GM18867 (cell line): ENCODE measurements at regions not wholly inside any gene's neighbourhood (a gene's known extent, or its start where the extent isn't known, plus 50 kb on each side); places are given as distances from the start of the nearest gene placed in this dataset.

Experiments used
- ATAC-seq: cut with Tn5 transposase; IDR thresholded peaks from one replicate; pipeline ENCODE4 v1.9.1; 2021; ENCODE audit warnings: mild to moderate bottlenecking, moderate library complexity; ENCODE audit not compliant: unreplicated experiment

DNA sequence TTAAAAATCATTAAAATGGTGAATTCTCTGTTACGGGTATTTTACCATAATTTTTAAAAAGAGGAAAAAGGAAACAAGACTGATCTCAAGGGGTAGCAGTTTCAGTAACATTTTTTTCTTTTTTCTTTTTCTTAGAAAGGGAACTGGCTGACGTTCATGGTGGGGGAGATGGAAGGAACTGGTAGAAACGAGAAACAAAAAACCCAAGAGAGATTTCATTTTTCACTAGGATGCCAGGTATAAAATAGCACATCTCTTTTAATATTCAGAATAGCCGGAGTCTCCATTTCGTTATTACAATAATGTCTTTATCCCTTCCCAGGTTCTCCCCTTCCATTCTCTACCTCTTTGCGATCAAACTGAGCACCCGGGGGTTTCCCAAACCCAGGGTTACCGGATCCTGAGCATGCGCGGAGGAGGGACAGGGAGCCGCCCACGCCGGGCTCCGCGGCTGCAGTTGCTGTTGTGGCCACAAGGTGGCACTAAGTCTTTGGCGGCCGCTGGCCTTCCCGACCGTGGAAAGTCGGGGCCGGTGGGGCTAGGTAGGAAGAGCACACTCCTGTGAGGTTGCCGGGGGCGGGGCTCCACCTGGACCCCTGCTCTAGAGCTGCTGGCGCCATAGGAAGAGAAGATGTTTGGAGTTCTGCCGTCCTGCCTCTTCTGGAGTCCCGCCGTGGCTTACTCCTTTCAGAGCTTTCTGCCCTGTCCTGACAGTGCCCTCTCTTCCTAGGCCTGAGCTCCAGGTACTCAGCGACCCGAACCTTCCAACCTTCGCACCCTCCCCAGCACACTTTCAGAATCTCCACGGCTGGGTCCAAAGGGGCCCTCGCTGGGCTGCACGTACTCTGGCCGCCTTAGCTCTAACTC is 146.8 kb downstream of the SH3BGRL2 start:
- peak; percentile 92 for ATAC-seq

DNA sequence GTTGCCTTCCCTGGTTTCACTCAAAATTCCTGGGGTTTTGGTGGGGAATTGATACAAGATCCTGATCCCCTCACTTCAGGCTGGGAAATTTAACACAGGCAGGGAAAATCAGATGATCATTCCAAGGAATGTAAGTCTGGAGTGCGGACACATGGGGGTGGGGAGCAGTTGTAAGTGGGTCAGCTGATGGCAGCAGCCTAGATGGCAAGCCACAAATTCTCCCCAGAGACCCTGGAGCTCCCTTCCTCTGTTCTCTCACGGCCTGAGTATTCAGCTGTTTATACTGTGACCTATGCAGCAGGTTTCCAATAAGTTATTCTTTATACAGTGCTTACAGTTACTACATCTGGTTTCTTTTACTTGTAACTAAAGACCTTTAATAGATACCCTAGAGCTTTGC is 144.9 kb downstream of the SH3BGRL2 start:
- ATAC-seq, result no peak

DNA sequence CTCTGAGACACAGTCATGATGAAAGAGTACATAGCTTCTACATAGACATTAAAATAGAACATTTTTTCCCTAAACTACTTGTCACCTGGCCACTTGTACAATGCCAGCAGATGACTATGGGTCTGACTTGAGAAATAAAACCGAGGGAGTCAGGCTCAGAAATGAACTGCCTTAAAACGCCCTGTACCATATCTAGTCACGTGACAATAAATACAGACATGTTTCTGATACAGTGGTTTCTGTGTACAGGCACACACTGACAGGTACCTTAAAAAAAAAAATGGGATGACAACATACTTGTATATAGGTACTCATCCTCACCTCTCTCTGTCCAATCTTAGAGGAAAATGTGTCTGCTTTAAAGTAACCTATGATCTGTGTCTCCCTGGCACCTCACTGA is 144.1 kb downstream of the SH3BGRL2 start:
- ATAC-seq, result no peak

DNA sequence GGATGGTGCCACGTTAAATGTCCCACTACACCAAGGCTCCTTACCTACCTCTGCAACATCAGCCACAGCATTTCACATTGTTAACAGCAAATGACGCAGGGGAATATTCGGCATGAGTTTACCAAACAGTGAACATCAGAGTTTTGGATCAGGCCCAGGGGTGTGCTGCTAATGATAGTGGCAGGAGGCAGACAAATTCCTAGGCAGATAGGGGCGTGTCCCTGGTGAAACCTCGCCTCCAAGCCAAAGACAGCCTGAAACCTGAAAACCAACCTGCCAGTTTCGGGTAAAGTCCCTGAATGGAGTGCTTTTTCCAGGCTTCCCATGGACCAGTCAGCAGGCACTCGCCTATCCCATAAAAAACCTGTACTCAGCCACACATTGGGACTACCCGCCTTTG is 133.6 kb downstream of the SH3BGRL2 start:
- ATAC-seq, result no peak

DNA sequence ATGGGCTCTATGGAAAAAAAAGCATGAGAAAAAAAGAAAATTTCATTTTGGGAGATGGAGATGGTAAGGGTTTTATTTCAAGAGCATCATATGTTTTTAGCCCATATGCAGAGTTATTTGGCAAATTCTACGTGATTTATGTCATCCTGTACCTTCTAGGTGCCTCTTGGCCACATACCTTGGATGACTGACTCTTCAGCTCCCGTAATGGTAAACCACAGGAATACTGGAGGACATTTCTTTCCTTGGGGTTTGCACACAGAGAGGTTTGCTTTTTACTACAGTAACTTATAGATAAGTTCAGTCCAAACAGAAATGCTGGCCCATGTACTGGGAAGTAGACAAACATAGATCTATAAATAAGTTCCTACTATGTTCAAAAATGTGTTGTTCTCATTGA is 132.2 kb downstream of the SH3BGRL2 start:
- no peak for ATAC-seq

- ATAC-seq, result no peak
Measured at GRCh38 chr6:79762370-79762769, 131.2 kb downstream of the SH3BGRL2 start.

GRCh38 chr6:79756496-79756895 is 125.4 kb downstream of the SH3BGRL2 start:
- ATAC-seq, result no peak

DNA sequence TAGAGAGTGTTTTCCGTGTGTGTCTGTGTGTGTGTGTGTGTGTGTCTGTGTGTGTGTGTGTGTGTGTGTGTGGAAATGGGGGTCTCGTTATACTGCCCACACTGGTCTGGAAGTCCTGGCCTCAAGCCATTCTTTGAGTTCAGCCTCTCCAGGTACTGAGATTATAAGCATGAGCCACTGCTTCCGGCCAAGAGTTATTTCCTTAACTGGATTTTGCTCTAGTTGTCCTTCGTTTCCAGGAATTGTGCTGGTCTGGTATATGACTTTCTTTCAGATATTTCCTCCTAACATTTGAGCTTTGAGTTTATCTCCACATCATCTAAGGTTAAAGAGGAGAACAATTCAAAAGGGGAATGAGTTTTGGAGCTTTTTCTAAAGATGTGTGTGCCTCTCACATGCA is 124.8 kb downstream of the SH3BGRL2 start:
- ATAC-seq, result no peak
